GM23248 (cell line): ENCODE measurements at regions not wholly inside any gene's neighbourhood (a gene's known extent, or its start where the extent isn't known, plus 50 kb on each side); places are given as distances from the start of the nearest gene placed in this dataset.

Source experiments
- DNase-seq: peaks from one replicate; pipeline ENCODE4 v3.0.0-alpha.2; 2015
- H2AFZ ChIP-seq: fragments of 200-600 bp; sonication (generic); 2 replicates; pipeline ENCODE4 v1.6.1; 2016; ENCODE audit warnings: antibody characterized with exemption
- H3F3A ChIP-seq: fragments of 200-600 bp; sonication (generic); 2 replicates; pipeline ENCODE4 v1.6.1; 2016; ENCODE audit warnings: mild to moderate bottlenecking, antibody characterized with exemption, mixed run types; ENCODE audit not compliant: insufficient read depth
- H3K27ac ChIP-seq: fragments of 200-600 bp; sonication (generic); 2 replicates; pipeline ENCODE4 v1.5.1; 2016; ENCODE audit warnings: mild to moderate bottlenecking
- H3K27me3 ChIP-seq: fragments of 200-600 bp; sonication (generic); replicated peaks from 2 replicates; pipeline ENCODE4 v1.6.1; 2016; ENCODE audit warnings: mild to moderate bottlenecking; ENCODE audit not compliant: insufficient read depth
- H3K36me3 ChIP-seq: fragments of 200-600 bp; sonication (generic); 2 replicates; pipeline ENCODE4 v1.6.1; 2016; ENCODE audit warnings: low read depth, mild to moderate bottlenecking
- H3K4me1 ChIP-seq: fragments of 200-600 bp; sonication (generic); 2 replicates; pipeline ENCODE4 v1.6.1; 2016; ENCODE audit warnings: mild to moderate bottlenecking; ENCODE audit not compliant: insufficient read depth
- H3K4me2 ChIP-seq: fragments of 200-600 bp; sonication (generic); one replicate; pipeline ENCODE4 v1.6.1; 2016; ENCODE audit warnings: mild to moderate bottlenecking; ENCODE audit not compliant: unreplicated experiment
- H3K4me3 ChIP-seq: fragments of 200-600 bp; sonication (generic); 2 replicates; pipeline ENCODE4 v1.5.1; 2016; ENCODE audit warnings: mild to moderate bottlenecking
- H3K79me2 ChIP-seq: fragments of 200-600 bp; sonication (generic); 2 replicates; pipeline ENCODE4 v1.6.1; 2016; ENCODE audit warnings: mild to moderate bottlenecking; ENCODE audit not compliant: insufficient read depth
- H3K9ac ChIP-seq: fragments of 200-600 bp; sonication (generic); 2 replicates; pipeline ENCODE4 v1.6.1; 2016; ENCODE audit warnings: mild to moderate bottlenecking
- H3K9me2 ChIP-seq: fragments of 200-600 bp; sonication (generic); 2 replicates; pipeline ENCODE4 v1.6.1; 2016; ENCODE audit warnings: mixed run types, mild to moderate bottlenecking, moderate library complexity; ENCODE audit not compliant: insufficient read depth
- H3K9me3 ChIP-seq: fragments of 200-600 bp; sonication (generic); one replicate; pipeline ENCODE4 v1.6.1; 2017; ENCODE audit warnings: low read depth
- H4K20me1 ChIP-seq: fragments of 200-600 bp; sonication (generic); 2 replicates; pipeline ENCODE4 v1.6.0; 2016; ENCODE audit not compliant: insufficient read depth
- EZH2 ChIP-seq: fragments of 200-600 bp; sonication (generic); IDR thresholded peaks from 2 replicates; pipeline ENCODE4 v1.6.1; 2018; ENCODE audit warnings: antibody characterized with exemption, mild to moderate bottlenecking; ENCODE audit not compliant: insufficient read depth, poor library complexity, severe bottlenecking
- EZH2phosphoT487 ChIP-seq: fragments of 200-600 bp; sonication (generic); IDR thresholded peaks from 2 replicates; pipeline ENCODE4 v1.6.1; 2018; ENCODE audit warnings: antibody characterized with exemption, moderate library complexity, mild to moderate bottlenecking, low read depth; ENCODE audit not compliant: insufficient read depth
- WGBS, 2 experiments: methylation state at CpG; one replicate each; pipeline ENCODE4 v1.1.6; 2015 to 2017; ENCODE audit warnings: low lambda C conversion rate in 2 of 2, low coverage in 1 of 2; ENCODE audit errors: missing lambda C conversion rate in 2 of 2; 5-methylcytosine and 5-hydroxymethylcytosine counted together
- in situ Hi-C: fragments of 300-500 bp; cut with MboI; formaldehyde crosslinking; loops from 2 replicates; pipeline ENCODE4 v1.15.0; 2020

- Histone ChIP-seq H3K4me2 (peak overlapping the region; percentile 69), H2AFZ (no peak overlapping the region), H3K79me2 (peaks cover 100% of the 10 kb centered on the region), H3K36me3 (no peaks in the 10 kb centered on the region), H3K27ac (peak overlapping the region; percentile 88), H3K4me1 (peaks cover 44% of the 10 kb centered on the region), H3K27me3 (no peaks in the 10 kb centered on the region), H3F3A (peaks cover 60% of the 10 kb centered on the region), H4K20me1 (no peaks in the 10 kb centered on the region), H3K9me3 (no peaks in the 10 kb centered on the region), H3K4me3 (peak overlapping the region; percentile 42), H3K9me2 (no peaks in the 10 kb centered on the region), H3K9ac (peak overlapping the region; percentile 71)
- 5 to 7% methylated on average over 17 of the region's 17 CpGs for WGBS, 2 experiments
- peak; percentile 74 for DNase-seq
- no peak for TF ChIP-seq EZH2phosphoT487
- TF ChIP-seq EZH2 = no peak
- in situ Hi-C loops = no loop called here
These were observed 223.1 kb downstream of the SEC14L1 start for GRCh38 chr17:77363821-77364361.

GRCh38 chr17:77364381-77364911 lies 223.7 kb downstream of the SEC14L1 start:
- H3K36me3 ChIP-seq = no peaks in the 10 kb centered on the region
- peaks cover 59% of the 10 kb centered on the region for H3F3A ChIP-seq
- H3K27ac ChIP-seq = peak overlapping the region; percentile 88
- peaks cover 48% of the 10 kb centered on the region for H3K4me1 ChIP-seq
- peak overlapping the region; percentile 79; the same call in 1 of the 2 replicates for H3K9ac ChIP-seq
- no peak for DNase-seq
- no peaks in the 10 kb centered on the region for H4K20me1 ChIP-seq
- TF ChIP-seq EZH2phosphoT487 (no peak), EZH2 (no peak)
- peak overlapping the region; percentile 69 for H3K4me2 ChIP-seq
- no peak overlapping the region for H2AFZ ChIP-seq
- WGBS, 2 experiments = 52 to 65% methylated on average over 10 of the region's 10 CpGs
- no peak overlapping the region for H3K4me3 ChIP-seq
- H3K9me2 ChIP-seq = no peaks in the 10 kb centered on the region
- no peaks in the 10 kb centered on the region for H3K9me3 ChIP-seq
- H3K79me2 ChIP-seq = peaks cover 100% of the 10 kb centered on the region
- in situ Hi-C loops = no loop called here
- H3K27me3 ChIP-seq = no peaks in the 10 kb centered on the region

DNA sequence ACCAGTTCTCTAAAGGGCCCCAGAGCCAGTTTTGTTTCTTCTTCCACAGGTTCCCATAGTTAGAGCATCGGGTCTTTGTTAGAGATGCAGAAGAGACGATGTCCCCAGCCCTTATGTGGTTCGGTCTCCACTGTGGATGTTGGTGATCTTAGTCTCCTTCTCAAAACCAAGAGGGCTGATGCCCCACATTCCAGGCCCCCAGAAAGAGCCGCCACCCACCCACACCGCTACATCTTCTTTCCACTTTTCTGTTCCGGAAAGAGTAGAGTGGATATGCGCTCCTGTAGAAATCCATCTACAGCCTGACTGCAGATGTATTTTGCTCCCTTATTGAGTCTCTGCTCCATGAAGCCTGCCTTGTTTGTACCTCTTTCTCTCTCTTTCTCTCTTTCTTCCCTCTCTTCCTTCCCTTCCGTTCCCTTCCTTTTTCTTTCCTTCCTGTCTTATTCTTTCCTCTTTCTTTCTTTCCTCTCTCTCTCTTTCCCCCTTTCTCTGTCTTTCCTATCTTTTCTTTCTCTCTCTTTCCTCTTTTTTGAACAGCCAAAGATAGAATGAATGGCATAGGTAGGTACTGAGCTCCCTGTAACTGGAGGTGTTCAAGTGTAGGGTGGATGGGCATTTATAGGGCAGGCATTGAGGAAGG lies 224.3 kb downstream of the SEC14L1 start:
- WGBS, 2 experiments = 94 to 98% methylated on average over 8 of the region's 8 CpGs
- Histone ChIP-seq H3F3A (peaks cover 54% of the 10 kb centered on the region), H3K9me2 (no peaks in the 10 kb centered on the region), H3K9ac (peak overlapping the region; percentile 79), H3K4me1 (peaks cover 48% of the 10 kb centered on the region), H3K9me3 (no peaks in the 10 kb centered on the region), H3K4me3 (no peak overlapping the region), H3K27ac (peak overlapping the region; percentile 88), H3K36me3 (no peaks in the 10 kb centered on the region), H4K20me1 (no peaks in the 10 kb centered on the region), H2AFZ (no peak overlapping the region), H3K27me3 (no peaks in the 10 kb centered on the region), H3K79me2 (peaks cover 100% of the 10 kb centered on the region), H3K4me2 (peak overlapping the region; percentile 54)
- in situ Hi-C loops = no loop called here
- no peak for TF ChIP-seq EZH2
- TF ChIP-seq EZH2phosphoT487 = no peak
- DNase-seq = no peak

GRCh38 chr17:77365584-77366186 lies 224.9 kb downstream of the SEC14L1 start:
- Histone ChIP-seq H3K36me3 (no peaks in the 10 kb centered on the region), H2AFZ (no peak overlapping the region), H3K4me2 (peak overlapping the region; percentile 54), H3K27me3 (no peaks in the 10 kb centered on the region), H3K79me2 (peaks cover 100% of the 10 kb centered on the region), H3K9me2 (no peaks in the 10 kb centered on the region), H3F3A (peaks cover 50% of the 10 kb centered on the region), H4K20me1 (no peaks in the 10 kb centered on the region), H3K4me1 (peaks cover 50% of the 10 kb centered on the region), H3K27ac (peak overlapping the region; percentile 88), H3K4me3 (no peak overlapping the region), H3K9ac (peak overlapping the region; percentile 79), H3K9me3 (no peaks in the 10 kb centered on the region)
- WGBS, 2 experiments = 3 to 5% methylated on average over 11 of the region's 11 CpGs
- DNase-seq = peak; percentile 93
- in situ Hi-C loops = no loop called here
- no peak for TF ChIP-seq EZH2phosphoT487
- no peak for TF ChIP-seq EZH2
